AG09309 (cell line): ENCODE measurements at regions not wholly inside any gene's neighbourhood (a gene's known extent, or its start where the extent isn't known, plus 50 kb on each side); places are given as distances from the start of the nearest gene placed in this dataset.
"Not testable (repeated sequence)": the region's sequence is repeated elsewhere in the genome, so short reads cannot be mapped to it uniquely, and the experiment has no call there.

ENCODE experiments used
- DNase-seq: peaks from one replicate; pipeline ENCODE4 v3.0.0-alpha.2; 2010; ENCODE audit warnings: low read depth
- H3K4me3 ChIP-seq: 2 replicates; pipeline ENCODE4 v1.5.1; 2011; ENCODE audit warnings: mild to moderate bottlenecking, low read depth, low read length, moderate library complexity; ENCODE audit not compliant: control insufficient read depth
- CTCF ChIP-seq: IDR thresholded peaks from 2 replicates; pipeline ENCODE4 v1.5.1; 2011; ENCODE audit warnings: mild to moderate bottlenecking, low read depth, low read length, inconsistent platforms; ENCODE audit not compliant: insufficient read depth, control insufficient read depth; ENCODE audit errors: missing control alignments

DNA sequence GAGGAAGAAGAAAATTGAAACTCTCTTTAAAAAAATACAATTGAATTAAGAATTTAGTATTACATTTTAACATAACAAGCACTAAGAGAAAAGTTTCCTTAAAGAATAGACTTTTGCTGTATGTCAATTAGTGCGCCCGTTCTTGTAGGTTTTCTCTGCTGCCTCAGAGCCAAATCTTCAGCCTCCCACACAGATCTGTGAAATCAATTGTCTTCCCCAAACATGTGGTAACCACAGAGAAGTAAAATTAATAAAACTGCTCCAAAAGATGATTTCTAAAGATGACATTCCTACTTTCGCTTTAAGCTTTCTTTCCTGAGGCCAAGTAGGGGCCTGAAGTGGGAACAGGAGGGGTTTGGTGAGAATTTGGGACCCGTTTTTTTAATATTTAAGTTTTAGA lies 113.2 kb upstream of the ADO start:
- H3K4me3 ChIP-seq: no peak overlapping the region
- no peak for TF ChIP-seq CTCF

DNA sequence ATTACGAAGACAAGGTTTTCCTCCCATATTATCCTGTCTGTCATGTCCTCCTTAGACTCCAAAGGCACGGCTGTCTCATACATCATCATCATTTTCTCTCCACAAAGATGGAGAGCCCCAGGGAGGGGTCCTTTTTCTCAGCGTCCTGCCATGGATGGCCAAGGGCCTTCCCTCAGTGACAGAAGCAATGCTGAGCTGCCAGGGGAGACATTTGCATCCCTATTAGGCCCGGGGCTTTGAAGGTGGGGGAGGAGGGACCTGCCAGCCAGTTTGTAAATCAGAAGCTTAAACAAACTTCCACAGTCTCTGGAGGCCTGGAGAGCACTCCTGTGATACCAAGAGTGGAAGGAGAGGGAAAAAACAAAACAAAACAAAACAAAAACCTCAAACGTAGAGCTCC lies 112.4 kb upstream of the ADO start:
- H3K4me3 ChIP-seq: no peak overlapping the region
- DNase-seq: no peak
- no peak for TF ChIP-seq CTCF

More for the DNA sequence above, 113.2 kb upstream of the ADO start:
- DNase-seq: no peak

DNA sequence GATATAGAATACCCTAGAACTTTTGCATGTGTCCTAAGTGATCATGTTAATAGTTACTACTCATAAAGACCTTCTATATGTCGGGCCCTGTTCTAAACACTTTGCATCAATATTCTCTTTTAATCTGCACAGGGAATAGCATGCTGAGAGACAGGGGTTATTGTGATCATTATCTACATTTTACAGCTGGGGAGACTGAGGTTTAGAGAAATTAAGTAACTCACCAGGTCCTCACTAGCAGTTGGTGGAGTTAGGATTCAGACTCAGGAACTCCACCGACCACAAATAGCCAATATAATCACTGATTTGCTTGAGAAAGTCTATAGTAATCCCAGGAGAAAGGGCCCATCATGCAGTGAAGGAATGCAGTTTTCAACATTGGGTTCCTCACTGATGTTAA lies 111.2 kb upstream of the ADO start:
- no peak overlapping the region for H3K4me3 ChIP-seq
- TF ChIP-seq CTCF: no peak
- DNase-seq: no peak

DNA sequence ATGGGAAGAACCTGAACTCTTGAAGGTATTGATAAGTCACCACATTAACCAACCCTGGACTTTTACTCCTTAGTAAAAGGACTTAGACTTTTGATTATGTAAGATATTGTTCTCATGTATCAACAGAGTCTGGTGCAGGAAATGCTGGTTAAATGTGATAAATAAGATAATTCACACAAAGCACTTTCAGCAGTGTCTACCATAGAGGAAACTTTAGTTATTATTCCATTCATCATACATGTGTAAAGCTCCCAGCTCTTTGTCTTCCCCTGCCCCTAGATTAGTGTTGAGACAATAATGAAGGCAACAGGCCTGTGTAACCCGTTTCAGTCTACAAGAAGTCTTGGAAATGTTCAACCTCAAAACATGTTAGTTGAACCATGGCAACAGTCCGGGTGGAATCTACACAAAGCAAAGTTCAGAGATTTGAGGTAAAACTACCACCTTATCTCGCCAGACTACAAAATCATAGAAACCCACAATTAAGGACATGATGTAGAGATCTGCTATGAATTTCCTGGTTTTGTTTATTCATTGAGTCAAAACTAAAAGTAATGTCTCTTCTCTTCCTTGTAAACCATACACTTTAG lies 109.9 kb upstream of the ADO start:
- DNase-seq: no peak
- no peak overlapping the region for H3K4me3 ChIP-seq
- no peak for TF ChIP-seq CTCF

DNA sequence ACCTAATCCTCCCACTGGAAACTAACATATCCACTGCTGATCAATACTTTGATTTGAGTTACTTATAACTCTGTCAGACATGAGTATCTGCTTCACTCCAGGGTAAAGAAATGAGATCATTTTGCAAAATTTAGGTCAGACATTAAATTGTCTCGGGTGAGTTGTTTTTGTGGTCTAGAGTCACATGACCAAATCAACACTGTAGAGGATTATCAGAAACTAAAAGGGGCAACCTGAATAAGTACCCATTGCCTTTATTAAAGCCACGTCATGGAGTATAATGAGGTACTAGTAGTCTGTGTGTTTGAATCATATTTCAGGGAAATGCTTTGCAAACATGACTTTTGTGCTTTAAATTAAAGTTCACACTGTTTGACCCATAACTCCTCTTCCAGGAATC lies 107.7 kb upstream of the ADO start:
- no peak for TF ChIP-seq CTCF
- no peak overlapping the region for H3K4me3 ChIP-seq
- DNase-seq: no peak

DNA sequence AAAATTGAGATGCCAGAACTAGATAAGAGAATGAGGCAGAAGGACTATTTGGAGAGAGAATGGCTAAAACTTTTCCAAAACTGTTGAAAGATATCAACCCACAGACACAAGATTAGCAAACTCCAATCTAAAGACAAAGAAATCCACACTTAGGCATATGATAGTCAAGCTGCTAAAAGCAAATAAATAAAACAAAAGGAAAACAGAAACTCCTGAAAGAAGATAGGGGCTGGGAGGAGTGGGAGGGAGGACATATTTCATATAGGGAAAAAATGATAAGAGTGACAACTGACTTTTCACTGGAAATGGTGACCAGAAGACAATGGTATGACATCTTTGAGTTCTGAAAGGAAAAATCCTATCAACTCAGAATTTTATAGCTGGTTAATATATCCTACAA lies 105.4 kb upstream of the ADO start:
- H3K4me3 ChIP-seq: no peak overlapping the region
- DNase-seq: no peak
- TF ChIP-seq CTCF: no peak

- DNase-seq, H3K4me3 ChIP-seq: not testable (repeated sequence)
These were observed 100.4 kb upstream of the ADO start for GRCh38 chr10:62704121-62704520.
